Suprapubic skin (tissue), 4 donors: ENCODE measurements at regions not wholly inside any gene's neighbourhood (a gene's known extent, or its start where the extent isn't known, plus 50 kb on each side); places are given as distances from the start of the nearest gene placed in this dataset.

Experiments used
- EP300 ChIP-seq: sonication (generic); formaldehyde crosslinking; IDR thresholded peaks from one replicate; pipeline ENCODE4 v1.6.1; 2017; ENCODE audit warnings: antibody characterized with exemption
- POLR2A ChIP-seq, 2 donors: fragments of 450-650 bp; IDR thresholded peaks; one replicate each; pipeline ENCODE4 v1.6.1; 2017; ENCODE audit warnings: antibody characterized with exemption in 2 of 2, mild to moderate bottlenecking in 2 of 2, moderate library complexity in 2 of 2
- POLR2AphosphoS5 ChIP-seq, 3 donors: sonication (generic); formaldehyde crosslinking; IDR thresholded peaks; one replicate each; pipeline ENCODE4 v1.6.1; 2017; ENCODE audit warnings: antibody characterized with exemption in 3 of 3
- TF ChIP-seq, protein P1 (sequence below), 2 donors: fragments of 200-600 bp in 1 of 2; fragments of 450-650 bp in 1 of 2; sonication (generic) in 1 of 2; IDR thresholded peaks; one replicate each; pipeline ENCODE4 v1.5.1; 2016 to 2019; ENCODE audit warnings: antibody characterized with exemption in 2 of 2, mild to moderate bottlenecking in 1 of 2, moderate library complexity in 1 of 2

DNA sequence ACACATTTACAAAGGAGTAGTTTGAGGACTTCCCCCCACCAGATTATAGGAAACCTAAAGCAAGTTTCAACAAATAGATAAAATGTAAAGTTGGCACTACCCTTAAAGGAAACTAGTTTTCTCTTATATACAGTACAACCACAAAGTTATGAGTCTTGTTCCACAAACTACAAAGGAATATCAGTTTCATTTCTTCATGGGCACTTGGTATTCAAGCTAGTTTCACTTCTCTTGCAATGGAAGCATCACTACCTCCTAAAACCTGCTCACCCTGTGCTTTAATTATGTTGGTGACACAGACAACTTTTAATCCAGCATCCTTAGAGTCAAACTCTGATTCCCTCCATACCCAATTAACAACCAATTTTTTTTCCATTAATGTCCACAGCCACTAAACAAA is 707.0 kb downstream of the ROBO2 start:
- TF ChIP-seq, protein P1, sequence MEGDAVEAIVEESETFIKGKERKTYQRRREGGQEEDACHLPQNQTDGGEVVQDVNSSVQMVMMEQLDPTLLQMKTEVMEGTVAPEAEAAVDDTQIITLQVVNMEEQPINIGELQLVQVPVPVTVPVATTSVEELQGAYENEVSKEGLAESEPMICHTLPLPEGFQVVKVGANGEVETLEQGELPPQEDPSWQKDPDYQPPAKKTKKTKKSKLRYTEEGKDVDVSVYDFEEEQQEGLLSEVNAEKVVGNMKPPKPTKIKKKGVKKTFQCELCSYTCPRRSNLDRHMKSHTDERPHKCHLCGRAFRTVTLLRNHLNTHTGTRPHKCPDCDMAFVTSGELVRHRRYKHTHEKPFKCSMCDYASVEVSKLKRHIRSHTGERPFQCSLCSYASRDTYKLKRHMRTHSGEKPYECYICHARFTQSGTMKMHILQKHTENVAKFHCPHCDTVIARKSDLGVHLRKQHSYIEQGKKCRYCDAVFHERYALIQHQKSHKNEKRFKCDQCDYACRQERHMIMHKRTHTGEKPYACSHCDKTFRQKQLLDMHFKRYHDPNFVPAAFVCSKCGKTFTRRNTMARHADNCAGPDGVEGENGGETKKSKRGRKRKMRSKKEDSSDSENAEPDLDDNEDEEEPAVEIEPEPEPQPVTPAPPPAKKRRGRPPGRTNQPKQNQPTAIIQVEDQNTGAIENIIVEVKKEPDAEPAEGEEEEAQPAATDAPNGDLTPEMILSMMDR (IDR thresholded peaks at IDR 0.05): no peak
- TF ChIP-seq POLR2AphosphoS5 (IDR thresholded peaks at IDR 0.05): no peak
- no peak for TF ChIP-seq POLR2A (IDR thresholded peaks at IDR 0.05)
- no peak for TF ChIP-seq EP300
